Lower leg skin (tissue), 4 donors: ENCODE measurements at regions not wholly inside any gene's neighbourhood (a gene's known extent, or its start where the extent isn't known, plus 50 kb on each side); places are given as distances from the start of the nearest gene placed in this dataset.

ENCODE experiments used
- DNase-seq, 2 donors: peaks; one replicate each; pipeline ENCODE4 v3.0.0-alpha.2; 2019; ENCODE audit warnings: low spot score in 2 of 2
- H3K4me3 ChIP-seq: fragments of 200-600 bp; sonication (generic); 2 replicates; pipeline ENCODE4 v1.5.1; 2017; ENCODE audit warnings: mild to moderate bottlenecking, low read depth; ENCODE audit not compliant: poor library complexity, severe bottlenecking
- CTCF ChIP-seq, 3 donors: fragments of 450-650 bp; IDR thresholded peaks; one replicate each; pipeline ENCODE4 v1.5.1; 2016; ENCODE audit warnings: antibody characterized with exemption in 3 of 3, mild to moderate bottlenecking in 3 of 3, moderate library complexity in 2 of 3
- POLR2A ChIP-seq, 2 donors: fragments of 450-650 bp; IDR thresholded peaks; one replicate each; pipeline ENCODE4 v1.6.1; 2016 to 2017; ENCODE audit warnings: antibody characterized with exemption in 2 of 2, mild to moderate bottlenecking in 1 of 2, moderate library complexity in 1 of 2
- WGBS, 2 donors: methylation state at CpG; one replicate each; pipeline ENCODE4 v1.1.5; 2018; 5-methylcytosine and 5-hydroxymethylcytosine counted together
- intact Hi-C: fragments of 100-400 bp; cut with DNase I; formaldehyde crosslinking; loops from one replicate; pipeline ENCODE4 v1.15.0; 2023; ENCODE audit warnings: low total_unique reads

GRCh38 chr5:17402289-17403121, 95.5 kb upstream of the TAF11L2 start:
- DNase-seq = no peak
- TF ChIP-seq POLR2A (IDR thresholded peaks at IDR 0.05) (no peak), CTCF (IDR thresholded peaks at IDR 0.05) (no peak)
- WGBS, 2 donors = 49 to 54% methylated on average over 10 of the region's 10 CpGs
- intact Hi-C loops = loop anchor here (10.0 kb wide), 1 partner anchor 712 kb away; no protein-coding TSS in a partner anchor
- H3K4me3 ChIP-seq = no peak overlapping the region

- H3K4me3 ChIP-seq = no peak overlapping the region
- WGBS, 2 donors = 74 to 79% methylated on average over 10 of the region's 10 CpGs
- no peak for DNase-seq
- intact Hi-C loops = loop anchor here (10.0 kb wide), 1 partner anchor 711 kb away; no protein-coding TSS in a partner anchor
- no peak for TF ChIP-seq POLR2A (IDR thresholded peaks at IDR 0.05)
- no peak for TF ChIP-seq CTCF (IDR thresholded peaks at IDR 0.05)
Measured at GRCh38 chr5:17403695-17404490, 94.1 kb upstream of the TAF11L2 start.

- TF ChIP-seq CTCF (IDR thresholded peaks at IDR 0.05) (no peak), POLR2A (IDR thresholded peaks at IDR 0.05) (no peak)
- no peak for DNase-seq
- WGBS, 2 donors = 52 to 60% methylated on average over 2 of the region's 2 CpGs
- no peak overlapping the region for H3K4me3 ChIP-seq
- intact Hi-C loops = loop anchor here (10.0 kb wide), 1 partner anchor 709 kb away; no protein-coding TSS in a partner anchor
Measured at GRCh38 chr5:17405976-17406375, 92.1 kb upstream of the TAF11L2 start.

- no peak for TF ChIP-seq CTCF (IDR thresholded peaks at IDR 0.05)
- no peak for TF ChIP-seq POLR2A (IDR thresholded peaks at IDR 0.05)
- intact Hi-C loops = loop anchor here (10.0 kb wide), 1 partner anchor 708 kb away; no protein-coding TSS in a partner anchor
- 30 to 38% methylated on average over 2 of the region's 2 CpGs for WGBS, 2 donors
- H3K4me3 ChIP-seq = no peak overlapping the region
- no peak for DNase-seq
Measured at GRCh38 chr5:17406423-17406838, 91.6 kb upstream of the TAF11L2 start.

- no peak for DNase-seq
- 50 to 57% methylated on average over 11 of the region's 11 CpGs for WGBS, 2 donors
- H3K4me3 ChIP-seq = no peak overlapping the region
- intact Hi-C loops = no loop called here
- no peak for TF ChIP-seq CTCF (IDR thresholded peaks at IDR 0.05)
- TF ChIP-seq POLR2A (IDR thresholded peaks at IDR 0.05) = no peak
Measured at GRCh38 chr5:17411436-17412402, 86.3 kb upstream of the TAF11L2 start.
